ENCODE measurements at regions not wholly inside any gene's neighbourhood (a gene's known extent, or its start where the extent isn't known, plus 50 kb on each side); places are given as distances from the start of the nearest gene placed in this dataset.

DNA sequence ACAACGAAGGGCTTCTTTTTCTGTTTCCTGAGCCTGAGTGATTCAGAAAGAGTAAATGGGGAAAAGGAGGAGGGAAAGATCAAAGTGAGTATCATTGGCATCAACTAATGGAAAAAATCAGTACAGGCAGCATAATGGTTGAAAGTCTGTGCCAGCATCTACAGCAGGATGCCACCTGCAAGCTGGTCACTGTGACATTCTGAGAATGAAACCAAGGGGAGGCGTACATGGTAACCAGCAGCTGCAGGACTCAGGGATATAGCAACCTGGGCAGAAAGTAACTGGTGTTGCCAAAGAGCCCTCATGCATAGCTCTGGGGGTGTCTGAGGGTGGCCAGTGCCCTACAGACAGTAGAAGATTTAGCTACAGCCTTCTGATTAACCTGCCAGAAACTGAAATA lies 305.9 kb downstream of the BRINP2 start:
- H3K27ac Mint-ChIP-seq, result no peak overlapping the region
- Histone ChIP-seq H3K27me3 (replicated peaks in 1 of 4; ENCODE audit: control extremely low read depth in 1 of 4, control insufficient read depth in 3 of 4, insufficient read depth in 4 of 4, low read length in 3 of 4) (no peaks in the 10 kb centered on the region), H3K4me2 (replicated peaks; ENCODE audit: low read depth, low read length, poor library complexity, severe bottlenecking) (no peak overlapping the region), H4K20me1 (ENCODE audit: control insufficient read depth, insufficient read depth, low read length, poor library complexity, severe bottlenecking) (no peaks in the 10 kb centered on the region), H2AFZ (ENCODE audit: insufficient read depth, low read depth, low read length, poor library complexity, severe bottlenecking) (no peak overlapping the region), H3K9ac (ENCODE audit: low read length) (no peak overlapping the region), H3K4me1 (ENCODE audit: control insufficient read depth in 2 of 2, insufficient read depth in 2 of 2, low read length in 2 of 2) (no peaks in the 10 kb centered on the region), H3K79me2 (ENCODE audit: control insufficient read depth, insufficient read depth, low read length) (no peaks in the 10 kb centered on the region), H3K27ac (ENCODE audit: low read length in 2 of 2) (no peak overlapping the region), H3K9me3 (ENCODE audit: control extremely low read depth in 1 of 3, control insufficient read depth in 2 of 3, insufficient read depth in 1 of 3, low read length in 2 of 3) (no peaks in the 10 kb centered on the region), H3K4me3 (ENCODE audit: control extremely low read depth in 1 of 5, extremely low read depth in 1 of 5, insufficient read depth in 1 of 5, low read depth in 2 of 5, low read length in 4 of 5) (no peak overlapping the region), H3K36me3 (replicated peaks in 1 of 2; ENCODE audit: control extremely low read depth in 1 of 2, control insufficient read depth in 1 of 2, extremely low read depth in 1 of 2, insufficient read depth in 2 of 2, low read length in 1 of 2) (no peaks in the 10 kb centered on the region)
- ATAC-seq (ENCODE audit: low read depth) (no peak), DNase-seq (no peak)
- no peak overlapping the region for H3K4me3 Mint-ChIP-seq
- TF ChIP-seq EZH2 (IDR thresholded peaks at IDR 0.05; ENCODE audit: borderline replicate concordance, insufficient read depth, low read depth, low read length, poor library complexity, severe bottlenecking), result no peak
- WGBS (ENCODE audit: insufficient coverage), result 93% methylated on average over 2 of the region's 2 CpGs
- no peaks in the 10 kb centered on the region for H3K9me3 Mint-ChIP-seq (ENCODE audit: insufficient read depth)
- intact Hi-C loops (cut with micrococcal nuclease), result no loop called here
- peaks cover 4% of the 10 kb centered on the region for H3K4me1 Mint-ChIP-seq
- ChIA-PET CTCF (no interaction called here), POLR2A (no interaction called here)
- no peaks in the 10 kb centered on the region for H3K27me3 Mint-ChIP-seq

GRCh38 chr1:177472567-177472966 lies 301.8 kb downstream of the BRINP2 start:
- H3K27me3 Mint-ChIP-seq, result no peaks in the 10 kb centered on the region
- H2AFZ ChIP-seq (ENCODE audit: insufficient read depth, low read depth, low read length, poor library complexity, severe bottlenecking), result no peak overlapping the region
- no peak overlapping the region for H3K4me3 ChIP-seq (ENCODE audit: control extremely low read depth in 1 of 5, extremely low read depth in 1 of 5, insufficient read depth in 1 of 5, low read depth in 2 of 5, low read length in 4 of 5)
- 89% methylated on average over 1 of the region's 1 CpG for WGBS (ENCODE audit: insufficient coverage)
- no peak overlapping the region for H3K27ac ChIP-seq (ENCODE audit: low read length in 2 of 2)
- H3K4me2 ChIP-seq (replicated peaks; ENCODE audit: low read depth, low read length, poor library complexity, severe bottlenecking), result no peak overlapping the region
- POLR2A ChIA-PET, result no interaction called here
- no peaks in the 10 kb centered on the region for H3K4me1 ChIP-seq (ENCODE audit: control insufficient read depth in 2 of 2, insufficient read depth in 2 of 2, low read length in 2 of 2)
- H3K27ac Mint-ChIP-seq, result no peak overlapping the region
- H3K79me2 ChIP-seq (ENCODE audit: control insufficient read depth, insufficient read depth, low read length), result no peaks in the 10 kb centered on the region
- TF ChIP-seq CTCF (IDR thresholded peaks at IDR 0.05) (no peak), EZH2 (IDR thresholded peaks at IDR 0.05; ENCODE audit: borderline replicate concordance, insufficient read depth, low read depth, low read length, poor library complexity, severe bottlenecking) (no peak)
- no peaks in the 10 kb centered on the region for H3K36me3 ChIP-seq (replicated peaks in 1 of 2; ENCODE audit: control extremely low read depth in 1 of 2, control insufficient read depth in 1 of 2, extremely low read depth in 1 of 2, insufficient read depth in 2 of 2, low read length in 1 of 2)
- no peaks in the 10 kb centered on the region for H3K27me3 ChIP-seq (replicated peaks in 1 of 4; ENCODE audit: control extremely low read depth in 1 of 4, control insufficient read depth in 3 of 4, insufficient read depth in 4 of 4, low read length in 3 of 4)
- H3K9ac ChIP-seq (ENCODE audit: low read length), result no peak overlapping the region
- DNase-seq, result no peak
- no peaks in the 10 kb centered on the region for H3K9me3 ChIP-seq (ENCODE audit: control extremely low read depth in 1 of 3, control insufficient read depth in 2 of 3, insufficient read depth in 1 of 3, low read length in 2 of 3)
- no peaks in the 10 kb centered on the region for H4K20me1 ChIP-seq (ENCODE audit: control insufficient read depth, insufficient read depth, low read length, poor library complexity, severe bottlenecking)
- intact Hi-C loops (cut with micrococcal nuclease), result no loop called here
- no peak for ATAC-seq (ENCODE audit: low read depth)
- H3K9me3 Mint-ChIP-seq (ENCODE audit: insufficient read depth), result no peaks in the 10 kb centered on the region
- H3K4me1 Mint-ChIP-seq, result peaks cover under 1% of the 10 kb centered on the region
- CTCF ChIA-PET, result no interaction called here
- H3K4me3 Mint-ChIP-seq, result no peak overlapping the region

Measured in B cell (primary cell).